Upper lobe of left lung (tissue), 6 donors: ENCODE measurements at regions not wholly inside any gene's neighbourhood (a gene's known extent, or its start where the extent isn't known, plus 50 kb on each side); places are given as distances from the start of the nearest gene placed in this dataset.

Source experiments
- ATAC-seq, 2 donors: fragments of 200-7000 bp; cut with Tn5 transposase; one replicate each; pipeline ENCODE4 v1.9.1; 2022; ENCODE audit warnings: mild to moderate bottlenecking in 2 of 2, moderate library complexity in 2 of 2; ENCODE audit not compliant: low FRiP score in 2 of 2
- DNase-seq, 2 donors: peaks; one replicate each; pipeline ENCODE4 v3.0.0-alpha.2; 2019 to 2020
- H3K27ac ChIP-seq, 4 donors: fragments of 200-600 bp; sonication (generic); one replicate each; pipeline ENCODE4 v1.5.1; 2016 to 2019
- H3K27me3 ChIP-seq, 4 donors: fragments of 200-600 bp; sonication (generic); one replicate each; pipeline ENCODE4 v1.5.1; 2017 to 2019
- H3K36me3 ChIP-seq, 4 donors: fragments of 200-600 bp; sonication (generic); one replicate each; pipeline ENCODE4 v1.5.1; 2016 to 2019
- H3K4me1 ChIP-seq, 4 donors: fragments of 200-600 bp; sonication (generic); one replicate each; pipeline ENCODE4 v1.5.1; 2018 to 2019
- H3K4me3 ChIP-seq, 4 donors: fragments of 200-600 bp; sonication (generic); one replicate each; pipeline ENCODE4 v1.5.1; 2017 to 2019; ENCODE audit warnings: mild to moderate bottlenecking in 2 of 4, moderate library complexity in 1 of 4
- H3K9me3 ChIP-seq, 4 donors: fragments of 200-600 bp; sonication (generic); one replicate each; pipeline ENCODE4 v1.5.1; 2018 to 2019
- CTCF ChIP-seq, 6 experiments: fragments of 450-650 bp in 4 of 6; fragments of 200-600 bp in 2 of 6; sonication (generic) in 2 of 6; IDR thresholded peaks; one replicate each; pipeline ENCODE4 v1.5.1; 2016 to 2019; ENCODE audit warnings: antibody characterized with exemption in 6 of 6
- EP300 ChIP-seq, 4 donors: sonication (generic); formaldehyde crosslinking; IDR thresholded peaks; one replicate each; pipeline ENCODE4 v1.5.1; 2017; ENCODE audit warnings: antibody characterized with exemption in 4 of 4, control low read depth in 2 of 4
- POLR2A ChIP-seq, 4 donors: fragments of 450-650 bp; IDR thresholded peaks; one replicate each; pipeline ENCODE4 v1.5.1; 2016 to 2017; ENCODE audit warnings: antibody characterized with exemption in 4 of 4, mild to moderate bottlenecking in 2 of 4
- POLR2AphosphoS5 ChIP-seq, 2 donors: sonication (generic); formaldehyde crosslinking; IDR thresholded peaks; one replicate each; pipeline ENCODE4 v1.5.1; 2017; ENCODE audit warnings: antibody characterized with exemption in 2 of 2
- WGBS, 2 donors: methylation state at CpG; one replicate each; pipeline ENCODE4 v1.1.5; 2017 to 2018; 5-methylcytosine and 5-hydroxymethylcytosine counted together
- donor health status: DM: no; HTN: no; CAD: no; lungs with moderate emphysema.
- donor health status: DM: no; HTN: yes; CAD: no; lungs with severe emphysema.

GRCh38 chr16:51888016-51888415, 658.9 kb downstream of the TOX3 start:
- DNase-seq (no peak), ATAC-seq (no peak)
- Histone ChIP-seq H3K9me3 (no peaks in the 10 kb centered on the region), H3K36me3 (no peaks in the 10 kb centered on the region), H3K27ac (no peak overlapping the region), H3K4me1 (no peaks in the 10 kb centered on the region), H3K27me3 (no peaks in the 10 kb centered on the region), H3K4me3 (no peak overlapping the region)
- WGBS, 2 donors = 75 to 91% methylated on average over 1 of the region's 1 CpG
- TF ChIP-seq CTCF (IDR thresholded peaks at IDR 0.05) (no peak), POLR2AphosphoS5 (IDR thresholded peaks at IDR 0.05) (no peak), POLR2A (IDR thresholded peaks at IDR 0.05) (no peak), EP300 (IDR thresholded peaks at IDR 0.05) (no peak)

DNA sequence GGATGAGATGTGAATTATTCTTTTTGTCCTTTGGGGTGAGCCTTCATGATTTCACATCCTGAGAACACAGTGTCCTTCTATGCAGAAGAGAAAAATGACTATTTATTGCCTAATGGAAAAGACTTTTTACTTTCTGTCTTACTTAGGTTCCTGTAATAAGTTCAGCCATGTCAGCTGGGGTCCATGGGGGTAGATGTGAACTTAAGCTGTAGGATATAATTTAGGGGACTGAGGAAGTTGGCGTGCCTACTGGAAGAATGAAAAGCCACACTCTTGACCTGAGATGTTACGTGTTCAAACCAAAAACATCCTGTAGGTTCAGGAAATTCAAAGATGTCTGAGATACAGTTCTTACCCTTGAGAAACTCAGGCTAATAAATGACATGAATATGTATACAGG, 660.5 kb downstream of the TOX3 start:
- Histone ChIP-seq H3K9me3 (no peaks in the 10 kb centered on the region), H3K4me1 (no peaks in the 10 kb centered on the region), H3K36me3 (no peaks in the 10 kb centered on the region), H3K27me3 (no peaks in the 10 kb centered on the region), H3K27ac (no peak overlapping the region), H3K4me3 (no peak overlapping the region)
- no peak for ATAC-seq
- TF ChIP-seq POLR2AphosphoS5 (IDR thresholded peaks at IDR 0.05) = no peak
- no peak for TF ChIP-seq POLR2A (IDR thresholded peaks at IDR 0.05)
- no peak for TF ChIP-seq EP300 (IDR thresholded peaks at IDR 0.05)
- TF ChIP-seq CTCF (IDR thresholded peaks at IDR 0.05) = no peak
- DNase-seq = no peak
- 35 to 58% methylated on average over 2 of the region's 2 CpGs for WGBS, 2 donors

- H3K27me3 ChIP-seq = no peaks in the 10 kb centered on the region
- H3K4me3 ChIP-seq = no peak overlapping the region
- peaks cover 0 to 9% (median 2%) of the 10 kb centered on the region in 4 donors for H3K4me1 ChIP-seq
- H3K9me3 ChIP-seq = no peaks in the 10 kb centered on the region
- H3K36me3 ChIP-seq = no peaks in the 10 kb centered on the region
- ATAC-seq (no peak), DNase-seq (no peak)
- WGBS, 2 donors = 90 to 97% methylated on average over 2 of the region's 2 CpGs
- no peak for TF ChIP-seq EP300 (IDR thresholded peaks at IDR 0.05)
- no peak for TF ChIP-seq CTCF (IDR thresholded peaks at IDR 0.05)
- no peak for TF ChIP-seq POLR2AphosphoS5 (IDR thresholded peaks at IDR 0.05)
- no peak for TF ChIP-seq POLR2A (IDR thresholded peaks at IDR 0.05)
- H3K27ac ChIP-seq = no peak overlapping the region
Observed at GRCh38 chr16:51884773-51885172, 662.2 kb downstream of the TOX3 start.

DNA sequence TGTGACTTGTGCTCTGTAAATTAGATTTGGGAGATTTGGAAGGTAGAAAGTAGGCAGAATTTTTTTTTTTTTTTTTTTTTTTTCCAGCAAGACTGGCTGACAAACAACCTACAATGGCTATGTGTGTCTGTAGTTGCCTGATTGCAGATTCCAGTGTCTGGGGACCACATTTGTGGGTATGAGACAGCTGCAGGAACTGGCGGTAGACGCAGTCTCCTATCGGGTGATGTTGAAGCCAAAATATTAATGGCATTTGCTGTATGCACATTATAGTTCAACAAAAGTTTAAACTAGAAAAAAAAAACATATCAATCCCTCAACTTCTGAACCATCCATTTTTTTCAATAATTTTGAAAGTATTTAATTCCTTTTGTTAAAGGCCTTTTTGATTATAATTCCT, 665.2 kb downstream of the TOX3 start:
- Histone ChIP-seq H3K4me1 (peaks cover 0 to 9% (median 2%) of the 10 kb centered on the region in 4 donors), H3K9me3 (no peaks in the 10 kb centered on the region), H3K4me3 (no peak overlapping the region), H3K36me3 (no peaks in the 10 kb centered on the region), H3K27ac (no peak overlapping the region), H3K27me3 (no peaks in the 10 kb centered on the region)
- DNase-seq = no peak
- TF ChIP-seq POLR2AphosphoS5 (IDR thresholded peaks at IDR 0.05) = no peak
- TF ChIP-seq EP300 (IDR thresholded peaks at IDR 0.05) = no peak
- no peak for TF ChIP-seq POLR2A (IDR thresholded peaks at IDR 0.05)
- TF ChIP-seq CTCF (IDR thresholded peaks at IDR 0.05) = no peak
- ATAC-seq = no peak
- 81 to 87% methylated on average over 3 of the region's 3 CpGs for WGBS, 2 donors

GRCh38 chr16:51880776-51881175, 666.2 kb downstream of the TOX3 start:
- ATAC-seq (no peak), DNase-seq (no peak)
- H3K36me3 ChIP-seq = no peaks in the 10 kb centered on the region
- H3K27me3 ChIP-seq = no peaks in the 10 kb centered on the region
- TF ChIP-seq EP300 (IDR thresholded peaks at IDR 0.05) (peak in 2 of 4 donors; percentile 70 to 76), POLR2A (IDR thresholded peaks at IDR 0.05) (no peak), POLR2AphosphoS5 (IDR thresholded peaks at IDR 0.05) (no peak), CTCF (IDR thresholded peaks at IDR 0.05) (no peak)
- 35 to 50% methylated on average over 4 of the region's 4 CpGs for WGBS, 2 donors
- peak overlapping the region in 3 of 4 donors; percentile 24 to 50 (median 43) for H3K27ac ChIP-seq
- H3K9me3 ChIP-seq = no peaks in the 10 kb centered on the region
- peaks cover 0 to 9% (median 2%) of the 10 kb centered on the region in 4 donors for H3K4me1 ChIP-seq
- H3K4me3 ChIP-seq = no peak overlapping the region
